ENCODE measurements at regions not wholly inside any gene's neighbourhood (a gene's known extent, or its start where the extent isn't known, plus 50 kb on each side); places are given as distances from the start of the nearest gene placed in this dataset.

DNA sequence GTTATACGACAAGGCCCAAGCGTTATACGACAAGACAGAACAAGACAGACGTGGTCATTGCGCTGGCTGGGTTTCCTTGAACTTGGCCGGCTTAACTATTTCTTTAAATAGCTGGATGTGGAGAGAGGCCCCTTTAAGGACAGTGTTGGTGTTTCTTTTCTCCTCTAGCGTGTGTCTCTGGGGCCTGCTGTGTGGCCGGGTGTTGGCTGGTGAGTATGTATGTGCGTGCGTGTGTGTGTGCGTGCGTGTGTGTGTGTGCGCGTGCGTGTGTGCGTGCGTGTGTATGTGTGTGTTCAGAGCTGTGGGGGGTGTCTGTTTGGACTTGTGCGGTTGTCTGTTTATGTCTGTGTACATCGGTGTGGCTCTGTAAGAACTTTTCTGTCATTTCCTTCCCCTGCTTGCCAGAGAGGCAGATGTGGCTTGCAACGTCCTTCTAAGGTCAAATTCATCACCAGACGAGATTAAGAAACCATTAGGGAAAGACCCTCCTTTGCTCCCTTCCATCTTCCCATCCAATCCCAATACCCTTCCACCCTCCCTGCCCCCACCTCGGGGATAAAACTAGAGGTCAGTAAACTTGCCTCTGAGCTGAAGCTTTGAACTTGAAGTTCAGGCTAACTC is 78.6 kb upstream of the TBX3 start:
- TF ChIP-seq, protein P1, sequence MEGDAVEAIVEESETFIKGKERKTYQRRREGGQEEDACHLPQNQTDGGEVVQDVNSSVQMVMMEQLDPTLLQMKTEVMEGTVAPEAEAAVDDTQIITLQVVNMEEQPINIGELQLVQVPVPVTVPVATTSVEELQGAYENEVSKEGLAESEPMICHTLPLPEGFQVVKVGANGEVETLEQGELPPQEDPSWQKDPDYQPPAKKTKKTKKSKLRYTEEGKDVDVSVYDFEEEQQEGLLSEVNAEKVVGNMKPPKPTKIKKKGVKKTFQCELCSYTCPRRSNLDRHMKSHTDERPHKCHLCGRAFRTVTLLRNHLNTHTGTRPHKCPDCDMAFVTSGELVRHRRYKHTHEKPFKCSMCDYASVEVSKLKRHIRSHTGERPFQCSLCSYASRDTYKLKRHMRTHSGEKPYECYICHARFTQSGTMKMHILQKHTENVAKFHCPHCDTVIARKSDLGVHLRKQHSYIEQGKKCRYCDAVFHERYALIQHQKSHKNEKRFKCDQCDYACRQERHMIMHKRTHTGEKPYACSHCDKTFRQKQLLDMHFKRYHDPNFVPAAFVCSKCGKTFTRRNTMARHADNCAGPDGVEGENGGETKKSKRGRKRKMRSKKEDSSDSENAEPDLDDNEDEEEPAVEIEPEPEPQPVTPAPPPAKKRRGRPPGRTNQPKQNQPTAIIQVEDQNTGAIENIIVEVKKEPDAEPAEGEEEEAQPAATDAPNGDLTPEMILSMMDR (conservative IDR thresholded peaks at IDR 0.05 in 1 of 2, IDR thresholded peaks at IDR 0.05 in 1 of 2; ENCODE audit: low read depth in 1 of 2, low read length in 2 of 2) = no peak
- TF ChIP-seq EZH2 (IDR thresholded peaks at IDR 0.05; ENCODE audit: low read length, missing control alignments) = no peak
- peak overlapping the region; percentile 73 for H3K27ac ChIP-seq (ENCODE audit: insufficient read depth, low read length)
- H2AFZ ChIP-seq (ENCODE audit: low read length) = peak overlapping the region; percentile 23
- H3K4me3 ChIP-seq (replicated peaks in 1 of 4; ENCODE audit: control extremely low read depth in 1 of 4, insufficient read depth in 1 of 4, low read depth in 3 of 4, low read length in 4 of 4) = peak overlapping the region in 1 of 4 experiments; percentile 23
- H3K9me3 ChIP-seq (ENCODE audit: control insufficient read depth, insufficient read depth, low read depth, low read length) = no peaks in the 10 kb centered on the region
- H4K20me1 ChIP-seq (ENCODE audit: control insufficient read depth, extremely low read depth, insufficient read depth, low read length) = no peaks in the 10 kb centered on the region
- H3K27me3 ChIP-seq (ENCODE audit: control insufficient read depth, insufficient read depth, low read length) = no peaks in the 10 kb centered on the region
- peak overlapping the region; percentile 14 for H3K9ac ChIP-seq (ENCODE audit: insufficient read depth, low read length)
- peaks cover 3% of the 10 kb centered on the region for H3K4me1 ChIP-seq (ENCODE audit: control insufficient read depth, extremely low read depth, insufficient read depth, low read length)
- H3K4me2 ChIP-seq (ENCODE audit: extremely low read depth, insufficient read depth, low read length) = peak overlapping the region; percentile 72
- peak in 1 of 2 donors; percentile 88 for DNase-seq (ENCODE audit: low read depth in 2 of 2)
- no peaks in the 10 kb centered on the region for H3K36me3 ChIP-seq (ENCODE audit: control insufficient read depth, insufficient read depth, low read length)
- no peaks in the 10 kb centered on the region for H3K79me2 ChIP-seq (ENCODE audit: control insufficient read depth, insufficient read depth, low read length)

DNA sequence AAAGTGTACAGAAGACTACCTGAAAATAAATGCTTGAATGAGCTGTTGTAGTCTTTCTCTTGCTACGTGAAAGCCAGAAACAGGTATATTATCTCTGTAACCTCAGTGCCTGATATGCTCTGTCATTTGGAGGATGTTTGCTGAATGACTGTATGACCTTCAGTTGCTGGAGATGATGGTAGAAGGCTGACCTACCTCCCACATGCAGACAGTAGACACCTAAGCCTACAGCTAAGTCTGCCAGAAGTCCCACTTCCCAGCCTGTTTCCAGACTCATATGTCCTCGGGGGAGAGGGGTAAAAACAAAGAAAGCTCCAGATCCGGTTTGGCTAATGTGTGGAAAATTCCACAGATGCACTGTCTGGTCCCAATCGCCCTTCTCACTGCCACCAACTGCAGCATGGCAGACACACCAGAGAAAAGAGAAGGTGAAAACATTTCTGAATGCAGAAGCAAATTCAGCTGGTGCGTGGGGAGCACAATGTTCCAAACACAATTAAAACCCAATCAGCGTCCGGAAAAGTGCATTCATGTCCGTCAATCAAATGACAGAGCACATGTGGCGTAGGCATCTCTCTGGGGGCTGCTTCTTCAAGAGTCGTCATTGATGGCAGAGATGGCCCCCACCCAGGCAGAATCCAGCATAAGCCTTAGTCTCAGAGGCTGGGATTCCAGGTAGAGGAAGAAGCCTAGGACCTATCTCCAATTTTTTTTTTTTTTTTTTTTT is 76.3 kb upstream of the TBX3 start:
- H3K36me3 ChIP-seq (ENCODE audit: control insufficient read depth, insufficient read depth, low read length) = no peaks in the 10 kb centered on the region
- H3K9me3 ChIP-seq (ENCODE audit: control insufficient read depth, insufficient read depth, low read depth, low read length) = no peaks in the 10 kb centered on the region
- no peak for DNase-seq (ENCODE audit: low read depth in 2 of 2)
- TF ChIP-seq EZH2 (IDR thresholded peaks at IDR 0.05; ENCODE audit: low read length, missing control alignments) = no peak
- TF ChIP-seq, protein P1 (conservative IDR thresholded peaks at IDR 0.05 in 1 of 2, IDR thresholded peaks at IDR 0.05 in 1 of 2; ENCODE audit: low read depth in 1 of 2, low read length in 2 of 2) = no peak
- H3K27ac ChIP-seq (ENCODE audit: insufficient read depth, low read length) = no peak overlapping the region
- H4K20me1 ChIP-seq (ENCODE audit: control insufficient read depth, extremely low read depth, insufficient read depth, low read length) = no peaks in the 10 kb centered on the region
- no peaks in the 10 kb centered on the region for H3K27me3 ChIP-seq (ENCODE audit: control insufficient read depth, insufficient read depth, low read length)
- H3K4me2 ChIP-seq (ENCODE audit: extremely low read depth, insufficient read depth, low read length) = no peak overlapping the region
- H3K79me2 ChIP-seq (ENCODE audit: control insufficient read depth, insufficient read depth, low read length) = no peaks in the 10 kb centered on the region
- H2AFZ ChIP-seq (ENCODE audit: low read length) = no peak overlapping the region
- no peak overlapping the region for H3K9ac ChIP-seq (ENCODE audit: insufficient read depth, low read length)
- H3K4me1 ChIP-seq (ENCODE audit: control insufficient read depth, extremely low read depth, insufficient read depth, low read length) = peaks cover 3% of the 10 kb centered on the region
- no peak overlapping the region for H3K4me3 ChIP-seq (replicated peaks in 1 of 4; ENCODE audit: control extremely low read depth in 1 of 4, insufficient read depth in 1 of 4, low read depth in 3 of 4, low read length in 4 of 4)

DNA sequence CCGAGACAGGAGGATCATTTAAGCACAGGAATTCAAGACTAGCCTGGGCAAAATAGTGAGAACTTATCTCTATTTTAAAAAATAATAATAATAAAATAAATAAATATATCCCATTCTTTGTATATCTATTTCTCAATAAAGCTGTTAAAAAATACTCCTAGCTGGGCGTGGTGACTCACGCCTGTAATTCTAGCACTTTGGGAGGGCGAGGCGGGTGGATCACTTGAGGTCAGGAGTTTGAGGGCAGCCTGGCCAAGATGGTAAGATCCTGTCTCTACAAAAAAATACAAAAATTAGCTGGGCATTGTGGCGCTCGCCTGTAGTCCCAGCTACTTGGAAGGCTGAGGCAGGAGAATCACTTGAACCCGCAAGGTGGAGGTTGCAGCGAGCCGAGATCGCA is 75.7 kb upstream of the TBX3 start:
- Histone ChIP-seq H3K4me2 (ENCODE audit: extremely low read depth, insufficient read depth, low read length) (no peak overlapping the region), H4K20me1 (ENCODE audit: control insufficient read depth, extremely low read depth, insufficient read depth, low read length) (no peaks in the 10 kb centered on the region), H3K9ac (ENCODE audit: insufficient read depth, low read length) (no peak overlapping the region), H3K79me2 (ENCODE audit: control insufficient read depth, insufficient read depth, low read length) (no peaks in the 10 kb centered on the region), H3K27ac (ENCODE audit: insufficient read depth, low read length) (no peak overlapping the region), H3K4me1 (ENCODE audit: control insufficient read depth, extremely low read depth, insufficient read depth, low read length) (peaks cover 3% of the 10 kb centered on the region), H3K9me3 (ENCODE audit: control insufficient read depth, insufficient read depth, low read depth, low read length) (no peaks in the 10 kb centered on the region), H2AFZ (ENCODE audit: low read length) (no peak overlapping the region), H3K4me3 (replicated peaks in 1 of 4; ENCODE audit: control extremely low read depth in 1 of 4, insufficient read depth in 1 of 4, low read depth in 3 of 4, low read length in 4 of 4) (no peak overlapping the region), H3K36me3 (ENCODE audit: control insufficient read depth, insufficient read depth, low read length) (no peaks in the 10 kb centered on the region), H3K27me3 (ENCODE audit: control insufficient read depth, insufficient read depth, low read length) (no peaks in the 10 kb centered on the region)
- no peak for TF ChIP-seq EZH2 (IDR thresholded peaks at IDR 0.05; ENCODE audit: low read length, missing control alignments)
- TF ChIP-seq, protein P1 (conservative IDR thresholded peaks at IDR 0.05 in 1 of 2, IDR thresholded peaks at IDR 0.05 in 1 of 2; ENCODE audit: low read depth in 1 of 2, low read length in 2 of 2) = no peak
- no peak for DNase-seq (ENCODE audit: low read depth in 2 of 2)

Data from fibroblast of lung (primary cell).